ENCODE measurements at regions not wholly inside any gene's neighbourhood (a gene's known extent, or its start where the extent isn't known, plus 50 kb on each side); places are given as distances from the start of the nearest gene placed in this dataset.

DNA sequence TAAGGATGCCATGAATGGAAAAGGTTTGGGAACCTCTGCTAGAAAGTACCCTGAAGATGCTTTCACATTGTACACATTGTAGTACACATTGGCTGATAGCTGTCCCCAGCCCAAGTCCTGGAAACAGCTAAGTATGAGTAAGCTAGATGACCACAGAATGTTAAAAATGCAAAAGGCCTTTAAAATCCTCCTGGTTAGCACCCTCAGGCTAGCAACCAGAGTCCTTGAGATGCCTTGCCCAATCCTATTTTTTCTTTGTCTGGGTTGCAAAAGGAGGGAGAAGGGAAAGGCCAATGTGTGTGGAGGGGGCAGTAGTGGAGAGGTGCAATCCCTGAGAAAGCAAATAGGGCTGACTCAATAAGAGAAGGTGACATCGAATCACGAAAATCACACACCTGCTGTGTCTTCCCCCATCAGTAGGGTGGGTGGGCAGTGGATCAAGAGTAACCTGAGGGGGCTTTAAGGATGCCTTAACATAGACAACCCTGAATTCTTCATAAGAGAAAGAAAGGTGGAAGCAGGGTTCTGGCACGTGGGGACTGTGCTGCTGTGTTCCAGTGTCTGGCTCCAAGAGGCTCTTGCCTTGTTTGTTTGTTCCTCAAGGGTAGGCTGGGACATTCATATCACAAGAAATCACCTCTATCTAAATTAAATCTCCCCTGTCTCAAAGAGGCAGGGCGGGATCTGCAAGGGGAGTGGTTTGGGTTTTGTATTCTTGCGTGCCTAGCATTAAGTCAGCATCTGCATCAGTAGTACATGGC is 266.2 kb upstream of the PLXNA2 start:
- Histone ChIP-seq H3K36me3 (ENCODE audit: control insufficient read depth in 2 of 2, insufficient read depth in 1 of 2, low read length in 2 of 2) (no peaks in the 10 kb centered on the region), H3K9me3 (ENCODE audit: control insufficient read depth, insufficient read depth, low read depth, low read length) (no peaks in the 10 kb centered on the region), H3K4me3 (ENCODE audit: low read depth, low read length) (no peak overlapping the region), H3K27ac (ENCODE audit: extremely low read depth, low read depth, low read length) (no peak overlapping the region), H3K4me1 (ENCODE audit: control insufficient read depth, insufficient read depth, low read length) (0 out of 2 replicates have a peak, but pooled peaks cover 2% of the 10 kb centered on the region)
- CTCF ChIA-PET, result interaction anchor here (0.5 to 1.0 kb wide), 2 partner anchors 92 to 692 kb away, joined by 3 read pairs; no protein-coding TSS in a partner anchor
- POLR2A ChIA-PET, result no interaction called here
- TF ChIP-seq ZNF211 (tag by site-specific recombination; IDR thresholded peaks at IDR 0.05; ENCODE audit: low read depth), result no peak
- no peak for TF ChIP-seq RBAK (tag by site-specific recombination; IDR thresholded peaks at IDR 0.05)
- no peak for TF ChIP-seq ZNF654 (tag by site-specific recombination; IDR thresholded peaks at IDR 0.05; ENCODE audit: low read depth)
- TF ChIP-seq ZNF544 (tag by site-specific recombination; IDR thresholded peaks at IDR 0.05), result no peak
- no peak for TF ChIP-seq ZBTB8A (tag by site-specific recombination; IDR thresholded peaks at IDR 0.05)

- ChIA-PET POLR2A (no interaction called here), CTCF (no interaction called here)
- Histone ChIP-seq H3K36me3 (ENCODE audit: control insufficient read depth in 2 of 2, insufficient read depth in 1 of 2, low read length in 2 of 2) (no peaks in the 10 kb centered on the region), H3K4me3 (ENCODE audit: low read depth, low read length) (no peak overlapping the region), H3K27ac (ENCODE audit: extremely low read depth, low read depth, low read length) (no peak overlapping the region), H3K4me1 (ENCODE audit: control insufficient read depth, insufficient read depth, low read length) (0 out of 2 replicates have a peak, but pooled peaks cover 2% of the 10 kb centered on the region), H3K9me3 (ENCODE audit: control insufficient read depth, insufficient read depth, low read depth, low read length) (no peaks in the 10 kb centered on the region)
- TF ChIP-seq ZNF416 (tag by site-specific recombination; IDR thresholded peaks at IDR 0.05) (no peak), ZNF157 (tag by site-specific recombination; IDR thresholded peaks at IDR 0.05) (no peak), ZNF510 (tag by site-specific recombination; IDR thresholded peaks at IDR 0.05; ENCODE audit: insufficient replicate concordance) (no peak), GLIS1 (tag by site-specific recombination; IDR thresholded peaks at IDR 0.05) (no peak), KLF8 (tag by site-specific recombination; IDR thresholded peaks at IDR 0.05) (no peak), ZNF10 (tag by site-specific recombination; IDR thresholded peaks at IDR 0.05) (no peak), ZNF621 (tag by site-specific recombination; IDR thresholded peaks at IDR 0.05) (no peak), ZNF423 (tag by site-specific recombination; IDR thresholded peaks at IDR 0.05) (no peak), ZNF202 (tag by site-specific recombination; IDR thresholded peaks at IDR 0.05; ENCODE audit: borderline replicate concordance) (no peak), SP3 (tag by site-specific recombination; IDR thresholded peaks at IDR 0.05) (no peak), ZNF37A (tag by site-specific recombination; IDR thresholded peaks at IDR 0.05) (no peak), ZNF341 (tag by site-specific recombination; IDR thresholded peaks at IDR 0.05; ENCODE audit: low read depth) (no peak)
Measured at GRCh38 chr1:208511242-208511860, 267.2 kb upstream of the PLXNA2 start.

DNA sequence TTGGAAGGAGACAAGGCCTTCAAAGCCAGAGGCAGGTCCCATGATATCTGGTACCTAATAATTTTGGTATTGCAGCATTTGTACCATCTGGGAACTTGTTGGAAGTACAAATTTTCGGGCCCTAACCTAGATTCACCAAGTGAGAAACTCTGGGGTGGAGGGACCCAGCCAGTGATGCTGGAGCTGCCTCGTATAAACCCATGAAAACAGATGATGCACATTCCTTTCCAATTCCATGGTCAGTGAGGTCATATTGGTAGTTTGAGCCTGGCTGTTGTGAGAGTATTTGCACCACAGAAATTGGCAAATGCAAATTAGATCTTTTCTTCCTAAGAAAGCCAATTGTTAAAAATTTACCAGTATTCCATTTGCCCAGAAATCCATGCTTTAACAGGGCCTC is 269.6 kb upstream of the PLXNA2 start:
- Histone ChIP-seq H3K36me3 (ENCODE audit: control insufficient read depth in 2 of 2, insufficient read depth in 1 of 2, low read length in 2 of 2) (no peaks in the 10 kb centered on the region), H3K27ac (ENCODE audit: extremely low read depth, low read depth, low read length) (no peak overlapping the region), H3K9me3 (ENCODE audit: control insufficient read depth, insufficient read depth, low read depth, low read length) (no peaks in the 10 kb centered on the region), H3K4me3 (ENCODE audit: low read depth, low read length) (no peak overlapping the region), H3K4me1 (ENCODE audit: control insufficient read depth, insufficient read depth, low read length) (0 out of 2 replicates have a peak, but pooled peaks cover 2% of the 10 kb centered on the region)
- ChIA-PET POLR2A (no interaction called here), CTCF (interaction anchor here (0.6 kb wide), 2 partner anchors 22 to 268 kb away, joined by 3 read pairs; no protein-coding TSS in a partner anchor)
- TF ChIP-seq KLF1 (tag by site-specific recombination; IDR thresholded peaks at IDR 0.05) (no peak), ZNF341 (tag by site-specific recombination; IDR thresholded peaks at IDR 0.05; ENCODE audit: low read depth) (no peak), REPIN1 (tag by site-specific recombination; IDR thresholded peaks at IDR 0.05; ENCODE audit: low read depth) (no peak), INSM2 (tag by site-specific recombination; IDR thresholded peaks at IDR 0.05) (no peak), ZNF792 (tag by site-specific recombination; IDR thresholded peaks at IDR 0.05) (no peak)
- TF ChIP-seq, protein P1, sequence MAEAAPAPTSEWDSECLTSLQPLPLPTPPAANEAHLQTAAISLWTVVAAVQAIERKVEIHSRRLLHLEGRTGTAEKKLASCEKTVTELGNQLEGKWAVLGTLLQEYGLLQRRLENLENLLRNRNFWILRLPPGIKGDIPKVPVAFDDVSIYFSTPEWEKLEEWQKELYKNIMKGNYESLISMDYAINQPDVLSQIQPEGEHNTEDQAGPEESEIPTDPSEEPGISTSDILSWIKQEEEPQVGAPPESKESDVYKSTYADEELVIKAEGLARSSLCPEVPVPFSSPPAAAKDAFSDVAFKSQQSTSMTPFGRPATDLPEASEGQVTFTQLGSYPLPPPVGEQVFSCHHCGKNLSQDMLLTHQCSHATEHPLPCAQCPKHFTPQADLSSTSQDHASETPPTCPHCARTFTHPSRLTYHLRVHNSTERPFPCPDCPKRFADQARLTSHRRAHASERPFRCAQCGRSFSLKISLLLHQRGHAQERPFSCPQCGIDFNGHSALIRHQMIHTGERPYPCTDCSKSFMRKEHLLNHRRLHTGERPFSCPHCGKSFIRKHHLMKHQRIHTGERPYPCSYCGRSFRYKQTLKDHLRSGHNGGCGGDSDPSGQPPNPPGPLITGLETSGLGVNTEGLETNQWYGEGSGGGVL (tag by site-specific recombination; IDR thresholded peaks at IDR 0.05), result no peak
- TF ChIP-seq, protein P2, sequence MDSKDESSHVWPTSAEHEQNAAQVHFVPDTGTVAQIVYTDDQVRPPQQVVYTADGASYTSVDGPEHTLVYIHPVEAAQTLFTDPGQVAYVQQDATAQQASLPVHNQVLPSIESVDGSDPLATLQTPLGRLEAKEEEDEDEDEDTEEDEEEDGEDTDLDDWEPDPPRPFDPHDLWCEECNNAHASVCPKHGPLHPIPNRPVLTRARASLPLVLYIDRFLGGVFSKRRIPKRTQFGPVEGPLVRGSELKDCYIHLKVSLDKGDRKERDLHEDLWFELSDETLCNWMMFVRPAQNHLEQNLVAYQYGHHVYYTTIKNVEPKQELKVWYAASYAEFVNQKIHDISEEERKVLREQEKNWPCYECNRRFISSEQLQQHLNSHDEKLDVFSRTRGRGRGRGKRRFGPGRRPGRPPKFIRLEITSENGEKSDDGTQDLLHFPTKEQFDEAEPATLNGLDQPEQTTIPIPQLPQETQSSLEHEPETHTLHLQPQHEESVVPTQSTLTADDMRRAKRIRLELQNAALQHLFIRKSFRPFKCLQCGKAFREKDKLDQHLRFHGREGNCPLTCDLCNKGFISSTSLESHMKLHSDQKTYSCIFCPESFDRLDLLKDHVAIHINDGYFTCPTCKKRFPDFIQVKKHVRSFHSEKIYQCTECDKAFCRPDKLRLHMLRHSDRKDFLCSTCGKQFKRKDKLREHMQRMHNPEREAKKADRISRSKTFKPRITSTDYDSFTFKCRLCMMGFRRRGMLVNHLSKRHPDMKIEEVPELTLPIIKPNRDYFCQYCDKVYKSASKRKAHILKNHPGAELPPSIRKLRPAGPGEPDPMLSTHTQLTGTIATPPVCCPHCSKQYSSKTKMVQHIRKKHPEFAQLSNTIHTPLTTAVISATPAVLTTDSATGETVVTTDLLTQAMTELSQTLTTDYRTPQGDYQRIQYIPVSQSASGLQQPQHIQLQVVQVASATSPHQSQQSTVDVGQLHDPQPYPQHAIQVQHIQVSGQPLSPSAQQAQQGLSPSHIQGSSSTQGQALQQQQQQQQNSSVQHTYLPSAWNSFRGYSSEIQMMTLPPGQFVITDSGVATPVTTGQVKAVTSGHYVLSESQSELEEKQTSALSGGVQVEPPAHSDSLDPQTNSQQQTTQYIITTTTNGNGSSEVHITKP (tag by site-specific recombination; IDR thresholded peaks at IDR 0.05), result no peak
